Ovary (tissue), 7 donors: ENCODE measurements at regions not wholly inside any gene's neighbourhood (a gene's known extent, or its start where the extent isn't known, plus 50 kb on each side); places are given as distances from the start of the nearest gene placed in this dataset.

ENCODE experiments used
- DNase-seq, 5 donors: peaks; one replicate each; pipeline ENCODE4 v3.0.0-alpha.2; 2019 to 2020
- H3K27ac ChIP-seq, 2 donors: fragments of 200-600 bp; one replicate each; pipeline versions ENCODE4 v1.5.1 to v1.8.0; 2019 to 2022
- H3K27me3 ChIP-seq: fragments of 200-600 bp; one replicate; pipeline ENCODE4 v1.8.0; 2022
- H3K36me3 ChIP-seq: fragments of 200-600 bp; sonication (generic); one replicate; pipeline ENCODE4 v1.5.1; 2019
- H3K4me1 ChIP-seq: one replicate; pipeline ENCODE4 v1.8.1; 2013; ENCODE audit warnings: mild to moderate bottlenecking, moderate library complexity; ENCODE audit not compliant: insufficient read depth
- H3K4me3 ChIP-seq: fragments of 200-600 bp; sonication (generic); one replicate; pipeline ENCODE4 v1.5.1; 2017
- H3K9me3 ChIP-seq, 2 donors: fragments of 200-600 bp in 1 of 2; sonication (generic) in 1 of 2; one replicate each; pipeline versions ENCODE4 v1.5.1 to v1.8.1; 2013 to 2019; ENCODE audit warnings: mild to moderate bottlenecking in 1 of 2, moderate library complexity in 1 of 2
- CTCF ChIP-seq, 3 donors: fragments of 450-650 bp in 2 of 3; fragments of 200-600 bp in 1 of 3; IDR thresholded peaks; one replicate each; pipeline versions ENCODE4 v1.5.1 to v1.8.0; 2016 to 2022; ENCODE audit warnings: antibody characterized with exemption in 3 of 3, mild to moderate bottlenecking in 1 of 3
- EP300 ChIP-seq: sonication (generic); formaldehyde crosslinking; IDR thresholded peaks from one replicate; pipeline ENCODE4 v1.6.1; 2017; ENCODE audit warnings: antibody characterized with exemption
- POLR2A ChIP-seq: fragments of 450-650 bp; IDR thresholded peaks from one replicate; pipeline ENCODE4 v1.6.1; 2017; ENCODE audit warnings: antibody characterized with exemption, mild to moderate bottlenecking, moderate library complexity
- WGBS, 3 donors: extraction: QIAGEN DNeasy Blood & Tissue Kit in 1 of 3; methylation state at CpG; one replicate each; pipeline versions ENCODE4 v1.1.5 to v1.1.7; 2013 to 2017; 5-methylcytosine and 5-hydroxymethylcytosine counted together
- intact Hi-C, 4 donors: fragments of 100-400 bp; cut with DNase I; formaldehyde crosslinking; loops; one replicate each; pipeline versions ENCODE4 v1.11.0 to v1.15.1; 2022 to 2023
- donor health status: DM: no; HTN: no; CAD: no; lungs with moderate emphysema.
- donor health status: DM: no; HTN: no; CAD: no.
- donor health status: Bipolar disorder and iron deficiency.
- donor health status: DM: no; HTN: no; CAD: no.
- donor health status: DM: yes; HTN: yes; CAD: no.

- TF ChIP-seq CTCF (IDR thresholded peaks at IDR 0.05) (no peak), POLR2A (no peak), EP300 (peak; percentile 52)
- Histone ChIP-seq H3K4me3 (no peak overlapping the region), H3K9me3 (no peaks in the 10 kb centered on the region), H3K36me3 (no peaks in the 10 kb centered on the region), H3K4me1 (peaks cover 18% of the 10 kb centered on the region), H3K27me3 (no peaks in the 10 kb centered on the region), H3K27ac (peak overlapping the region; percentile 75 to 90)
- 11 to 23% (median 21%) methylated on average over 17 to 19 of the region's 19 CpGs for WGBS, 3 donors
- intact Hi-C loops: loop anchor here in 1 of 4 donors (10.0 kb wide), 1 partner anchor 673 kb away; no protein-coding TSS in a partner anchor
- DNase-seq: peak; percentile 70 to 79 (median 72)
These were observed 231.1 kb downstream of the ARHGAP12 start for GRCh38 chr10:31697271-31698180.

- Histone ChIP-seq H3K27ac (no peak overlapping the region), H3K4me3 (no peak overlapping the region), H3K4me1 (peaks cover 11% of the 10 kb centered on the region), H3K9me3 (no peaks in the 10 kb centered on the region), H3K36me3 (no peaks in the 10 kb centered on the region), H3K27me3 (no peaks in the 10 kb centered on the region)
- no peak for DNase-seq
- WGBS, 3 donors: 88 to 92% (median 90%) methylated on average over 14 of the region's 14 CpGs
- TF ChIP-seq CTCF (IDR thresholded peaks at IDR 0.05) (no peak), POLR2A (no peak), EP300 (no peak)
- intact Hi-C loops: loop anchor here in 2 of 4 donors (5.0 to 10.0 kb wide), 2 partner anchors 62 to 670 kb away; no protein-coding TSS in a partner anchor
These were observed 233.4 kb downstream of the ARHGAP12 start for GRCh38 chr10:31694929-31695837.

- DNase-seq: no peak
- Histone ChIP-seq H3K4me3 (no peak overlapping the region), H3K27ac (no peak overlapping the region), H3K9me3 (no peaks in the 10 kb centered on the region), H3K36me3 (no peaks in the 10 kb centered on the region), H3K27me3 (no peaks in the 10 kb centered on the region), H3K4me1 (peaks cover 4% of the 10 kb centered on the region)
- TF ChIP-seq POLR2A: no peak
- TF ChIP-seq EP300: no peak
- TF ChIP-seq CTCF (IDR thresholded peaks at IDR 0.05): no peak
- 70 to 73% (median 72%) methylated on average over 6 of the region's 6 CpGs for WGBS, 3 donors
- intact Hi-C loops: loop anchor here in 2 of 4 donors (5.0 to 10.0 kb wide), 2 partner anchors 63 to 669 kb away; no protein-coding TSS in a partner anchor
These were observed 234.4 kb downstream of the ARHGAP12 start for GRCh38 chr10:31694126-31694685.

GRCh38 chr10:31693491-31693890 is 235.1 kb downstream of the ARHGAP12 start:
- H3K36me3 ChIP-seq: no peaks in the 10 kb centered on the region
- DNase-seq: no peak
- TF ChIP-seq POLR2A (no peak), CTCF (IDR thresholded peaks at IDR 0.05) (no peak), EP300 (no peak)
- peaks cover under 1% of the 10 kb centered on the region for H3K4me1 ChIP-seq
- intact Hi-C loops: loop anchor here in 2 of 4 donors (5.0 to 10.0 kb wide), 2 partner anchors 64 to 669 kb away; no protein-coding TSS in a partner anchor
- no peak overlapping the region for H3K4me3 ChIP-seq
- no peaks in the 10 kb centered on the region for H3K9me3 ChIP-seq
- no peak overlapping the region for H3K27ac ChIP-seq
- WGBS, 3 donors: 83 to 90% (median 86%) methylated on average over 6 of the region's 6 CpGs
- H3K27me3 ChIP-seq: no peaks in the 10 kb centered on the region
